Keratinocyte (primary cell): ENCODE measurements at regions not wholly inside any gene's neighbourhood (a gene's known extent, or its start where the extent isn't known, plus 50 kb on each side); places are given as distances from the start of the nearest gene placed in this dataset.

Source experiments
- DNase-seq: peaks from one replicate; pipeline ENCODE4 v3.0.0-alpha.2; 2011; ENCODE audit warnings: low read depth, missing footprints, low spot score
- FAIRE-seq: peaks from 2 replicates; lab custom pipeline; 2011; peaks lifted over from hg19 to GRCh38; lab: Jason Lieb, UNC
- H2AFZ ChIP-seq: 2 replicates; pipeline ENCODE4 v1.6.0; 2012; ENCODE audit warnings: low read length, control low read depth, inconsistent platforms; ENCODE audit not compliant: control insufficient read depth
- H3K27ac ChIP-seq: 2 replicates; pipeline ENCODE4 v1.5.1; 2011; ENCODE audit warnings: low read length; ENCODE audit not compliant: control insufficient read depth, insufficient read depth
- H3K27me3 ChIP-seq: 3 replicates; pipeline ENCODE4 v1.6.0; 2011; ENCODE audit warnings: low read length; ENCODE audit not compliant: control insufficient read depth, insufficient read depth; ENCODE audit errors: extremely low read depth
- H3K36me3 ChIP-seq, 2 experiments: 2 replicates in 1 of 2; 3 replicates in 1 of 2; pipeline ENCODE4 v1.5.1; 2011; ENCODE audit warnings: low read length in 2 of 2, mild to moderate bottlenecking in 1 of 2; ENCODE audit not compliant: control insufficient read depth in 2 of 2, insufficient read depth in 2 of 2; ENCODE audit errors: extremely low read depth in 1 of 2
- H3K4me1 ChIP-seq: 3 replicates; pipeline ENCODE4 v1.5.1; 2011; ENCODE audit warnings: low read length; ENCODE audit not compliant: control insufficient read depth, insufficient read depth; ENCODE audit errors: extremely low read depth
- H3K4me2 ChIP-seq: 3 replicates; pipeline ENCODE4 v1.6.0; 2011; ENCODE audit warnings: low read depth, low read length; ENCODE audit not compliant: control insufficient read depth, insufficient read depth; ENCODE audit errors: extremely low read depth
- H3K4me3 ChIP-seq, 3 experiments: fragments of 200-600 bp in 1 of 3; sonication (generic) in 1 of 3; 2 replicates in 2 of 3; 3 replicates in 1 of 3; pipeline ENCODE4 v1.5.1; 2011 to 2016; ENCODE audit warnings: low read length in 3 of 3, mild to moderate bottlenecking in 3 of 3, control low read depth in 2 of 3, inconsistent platforms in 1 of 3, low read depth in 1 of 3, mixed read lengths in 1 of 3, mixed run types in 1 of 3, moderate library complexity in 1 of 3; ENCODE audit not compliant: control insufficient read depth in 2 of 3, insufficient read depth in 2 of 3; ENCODE audit errors: extremely low read depth in 1 of 3
- H3K79me2 ChIP-seq: 2 replicates; pipeline ENCODE4 v1.6.0; 2012; ENCODE audit warnings: low read length; ENCODE audit not compliant: control insufficient read depth, insufficient read depth
- H3K9ac ChIP-seq: 3 replicates; pipeline ENCODE4 v1.6.0; 2011; ENCODE audit warnings: low read length; ENCODE audit not compliant: control insufficient read depth, insufficient read depth; ENCODE audit errors: extremely low read depth
- H3K9me1 ChIP-seq: 3 replicates; pipeline ENCODE4 v1.6.0; 2011; ENCODE audit warnings: low read length; ENCODE audit not compliant: control insufficient read depth, insufficient read depth; ENCODE audit errors: extremely low read depth
- H3K9me3 ChIP-seq: 2 replicates; pipeline ENCODE4 v1.5.1; 2012; ENCODE audit warnings: low read depth, low read length; ENCODE audit not compliant: control insufficient read depth
- H4K20me1 ChIP-seq: 3 replicates; pipeline ENCODE4 v1.6.0; 2011; ENCODE audit warnings: low read length; ENCODE audit not compliant: control insufficient read depth, insufficient read depth; ENCODE audit errors: extremely low read depth
- EZH2 ChIP-seq: IDR thresholded peaks from one replicate; pipeline ENCODE4 v1.6.1; 2012; ENCODE audit warnings: inconsistent platforms, mild to moderate bottlenecking, low read length, moderate library complexity
- dilution Hi-C: fragments of 300-500 bp; cut with MboI; formaldehyde crosslinking; loops from one replicate; pipeline ENCODE4 v1.7.0; 2020; ENCODE audit warnings: low sequenced_read_pairs; ENCODE audit not compliant: extremely low pct_ligation_motif_present
- TF ChIP-seq, protein P1 (sequence below), 3 experiments: IDR thresholded peaks in 1 of 3; conservative IDR thresholded peaks in 1 of 3; optimal IDR thresholded peaks in 1 of 3; 2 replicates in 2 of 3; 3 replicates in 1 of 3; pipeline versions ENCODE3 to v1.5.1; 2011; ENCODE audit warnings: low read length in 3 of 3, mild to moderate bottlenecking in 3 of 3, moderate library complexity in 2 of 3, control low read depth in 1 of 3, inconsistent platforms in 1 of 3; ENCODE audit not compliant: insufficient read depth in 2 of 3; ENCODE audit errors: extremely low read depth in 1 of 3

DNA sequence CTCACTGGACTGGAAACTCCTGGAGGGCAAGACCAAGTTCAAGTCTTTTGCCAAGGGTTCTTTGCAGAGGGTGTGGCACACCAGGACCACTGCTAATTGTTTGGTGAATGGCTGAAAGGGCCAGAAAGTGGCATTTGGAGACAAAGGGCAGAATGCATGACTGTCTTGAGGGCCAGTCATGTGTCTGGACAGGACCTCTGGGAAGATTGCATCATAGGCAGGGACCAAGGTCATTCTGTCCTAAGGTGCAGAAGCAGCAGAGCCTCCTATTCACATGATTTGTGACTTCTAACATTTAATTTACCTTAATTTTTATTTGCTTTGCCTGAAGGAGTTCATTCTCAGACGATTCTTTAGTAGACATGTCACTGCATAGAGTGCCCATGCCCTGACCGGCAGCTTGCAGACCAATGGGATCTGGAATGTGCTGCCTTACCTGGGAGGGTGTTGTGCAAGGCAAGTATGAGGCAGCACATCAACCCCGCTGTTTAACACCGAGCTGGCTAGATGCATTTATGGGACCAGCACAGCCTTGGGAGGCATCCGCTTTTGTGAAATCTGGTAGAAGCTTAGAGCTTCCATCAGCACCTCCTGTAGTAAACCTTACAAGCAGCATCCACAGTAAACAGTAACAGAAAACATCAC is 62.3 kb upstream of the MAF start:
- H3K27me3 ChIP-seq: no peaks in the 10 kb centered on the region
- DNase-seq: no peak
- H3K9me3 ChIP-seq: no peaks in the 10 kb centered on the region
- H3K9ac ChIP-seq: no peak overlapping the region
- no peaks in the 10 kb centered on the region for H3K36me3 ChIP-seq
- dilution Hi-C loops: no loop called here
- no peak overlapping the region for H3K4me2 ChIP-seq
- TF ChIP-seq, protein P1, sequence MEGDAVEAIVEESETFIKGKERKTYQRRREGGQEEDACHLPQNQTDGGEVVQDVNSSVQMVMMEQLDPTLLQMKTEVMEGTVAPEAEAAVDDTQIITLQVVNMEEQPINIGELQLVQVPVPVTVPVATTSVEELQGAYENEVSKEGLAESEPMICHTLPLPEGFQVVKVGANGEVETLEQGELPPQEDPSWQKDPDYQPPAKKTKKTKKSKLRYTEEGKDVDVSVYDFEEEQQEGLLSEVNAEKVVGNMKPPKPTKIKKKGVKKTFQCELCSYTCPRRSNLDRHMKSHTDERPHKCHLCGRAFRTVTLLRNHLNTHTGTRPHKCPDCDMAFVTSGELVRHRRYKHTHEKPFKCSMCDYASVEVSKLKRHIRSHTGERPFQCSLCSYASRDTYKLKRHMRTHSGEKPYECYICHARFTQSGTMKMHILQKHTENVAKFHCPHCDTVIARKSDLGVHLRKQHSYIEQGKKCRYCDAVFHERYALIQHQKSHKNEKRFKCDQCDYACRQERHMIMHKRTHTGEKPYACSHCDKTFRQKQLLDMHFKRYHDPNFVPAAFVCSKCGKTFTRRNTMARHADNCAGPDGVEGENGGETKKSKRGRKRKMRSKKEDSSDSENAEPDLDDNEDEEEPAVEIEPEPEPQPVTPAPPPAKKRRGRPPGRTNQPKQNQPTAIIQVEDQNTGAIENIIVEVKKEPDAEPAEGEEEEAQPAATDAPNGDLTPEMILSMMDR (optimal IDR thresholded peaks at IDR 0.05 in 1 of 3, IDR thresholded peaks at IDR 0.05 in 1 of 3, conservative IDR thresholded peaks at IDR 0.05 in 1 of 3; ENCODE audit: extremely low read depth in 1 of 3, insufficient read depth in 2 of 3, low read length in 3 of 3): no peak
- no peak for TF ChIP-seq EZH2
- no peak overlapping the region for H2AFZ ChIP-seq
- peaks cover 38% of the 10 kb centered on the region for H3K4me1 ChIP-seq
- H3K9me1 ChIP-seq: no peaks in the 10 kb centered on the region
- no peaks in the 10 kb centered on the region for H4K20me1 ChIP-seq
- no peaks in the 10 kb centered on the region for H3K79me2 ChIP-seq
- peak; percentile 57 for FAIRE-seq
- H3K4me3 ChIP-seq: no peak overlapping the region
- H3K27ac ChIP-seq: no peak overlapping the region

DNA sequence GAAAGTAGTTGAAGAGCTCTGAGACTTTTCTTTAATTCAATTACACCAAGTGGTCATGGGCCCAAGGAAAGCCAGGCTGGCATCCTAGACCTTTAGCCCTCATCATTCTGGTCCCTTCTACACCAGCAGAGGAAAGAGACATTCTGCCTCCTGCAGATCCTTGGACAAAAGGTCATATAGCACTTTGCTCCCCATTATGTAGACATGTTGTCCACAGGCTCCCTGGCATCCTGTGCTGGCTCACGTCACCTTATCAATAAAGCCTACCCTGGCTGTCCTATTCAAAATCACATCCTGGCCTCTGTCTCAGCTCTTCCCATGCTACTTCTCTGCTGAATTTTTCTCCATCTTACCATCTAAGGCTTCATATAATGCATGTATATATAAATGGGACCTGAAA is 61.6 kb upstream of the MAF start:
- no peaks in the 10 kb centered on the region for H3K9me3 ChIP-seq
- H3K9me1 ChIP-seq: no peaks in the 10 kb centered on the region
- no peaks in the 10 kb centered on the region for H4K20me1 ChIP-seq
- H2AFZ ChIP-seq: no peak overlapping the region
- DNase-seq (no peak), FAIRE-seq (no peak)
- peaks cover 39% of the 10 kb centered on the region for H3K4me1 ChIP-seq
- H3K79me2 ChIP-seq: no peaks in the 10 kb centered on the region
- no peak overlapping the region for H3K4me2 ChIP-seq
- no peak for TF ChIP-seq EZH2
- TF ChIP-seq, protein P1 (optimal IDR thresholded peaks at IDR 0.05 in 1 of 3, IDR thresholded peaks at IDR 0.05 in 1 of 3, conservative IDR thresholded peaks at IDR 0.05 in 1 of 3; ENCODE audit: extremely low read depth in 1 of 3, insufficient read depth in 2 of 3, low read length in 3 of 3): no peak
- H3K4me3 ChIP-seq: no peak overlapping the region
- dilution Hi-C loops: no loop called here
- H3K27ac ChIP-seq: no peak overlapping the region
- no peaks in the 10 kb centered on the region for H3K36me3 ChIP-seq
- no peak overlapping the region for H3K9ac ChIP-seq
- H3K27me3 ChIP-seq: no peaks in the 10 kb centered on the region
